Endothelial cell of umbilical vein (primary cell): ENCODE measurements at regions not wholly inside any gene's neighbourhood (a gene's known extent, or its start where the extent isn't known, plus 50 kb on each side); places are given as distances from the start of the nearest gene placed in this dataset.

Source experiments
- BruUV-seq: library from RNA; stranded (reverse); fragments of 400-500 nt; replicated peaks from 2 replicates; lab custom pipeline; 2021; lab: Mats Ljungman, UMichigan
- CTCF ChIA-PET: fragments of 300-600, 350-600 bp; sonication (Branson Sonifier 250); formaldehyde crosslinking; loops from one replicate; lab custom pipeline; 2021; ENCODE audit warnings: antibody characterized with exemption, inconsistent platforms; lab: Charles Lee
- POLR2A ChIA-PET: fragments of 300-600, 350-600 bp; sonication (Branson Sonifier 250); formaldehyde crosslinking; loops from one replicate; lab custom pipeline; 2021; ENCODE audit warnings: antibody characterized with exemption, inconsistent platforms; lab: Charles Lee
- DNase-seq: peaks from one replicate; pipeline ENCODE4 v3.0.0-alpha.2; 2011; ENCODE audit warnings: low read depth, low spot score
- FAIRE-seq: peaks from 2 replicates; lab custom pipeline; 2011; peaks lifted over from hg19 to GRCh38; lab: Jason Lieb, UNC
- H2AFZ ChIP-seq: 2 replicates; pipeline ENCODE4 v1.6.0; 2012; ENCODE audit warnings: low read depth, low read length, control low read depth, inconsistent platforms
- H3K27ac ChIP-seq: 2 replicates; pipeline ENCODE4 v1.5.1; 2011; ENCODE audit warnings: low read depth, mild to moderate bottlenecking, control low read depth, low read length, moderate library complexity; ENCODE audit not compliant: insufficient read depth
- H3K27me3 ChIP-seq, 2 experiments: 2 replicates each; pipeline versions ENCODE4 v1.6.0 to v1.6.1; 2011; ENCODE audit warnings: low read length in 2 of 2, mixed read lengths in 1 of 2; ENCODE audit not compliant: control insufficient read depth in 2 of 2, insufficient read depth in 2 of 2
- H3K36me3 ChIP-seq, 2 experiments: 2 replicates in 1 of 2; 3 replicates in 1 of 2; pipeline ENCODE4 v1.5.1; 2011; ENCODE audit warnings: low read length in 2 of 2, mild to moderate bottlenecking in 1 of 2, moderate library complexity in 1 of 2; ENCODE audit not compliant: control insufficient read depth in 2 of 2, insufficient read depth in 2 of 2; ENCODE audit errors: extremely low read depth in 1 of 2
- H3K4me1 ChIP-seq: 3 replicates; pipeline ENCODE4 v1.5.1; 2011; ENCODE audit warnings: mild to moderate bottlenecking, low read length; ENCODE audit not compliant: control insufficient read depth, insufficient read depth; ENCODE audit errors: extremely low read depth
- H3K4me2 ChIP-seq: 2 replicates; pipeline ENCODE4 v1.6.1; 2011; ENCODE audit warnings: low read length, control low read depth, mixed read lengths; ENCODE audit not compliant: insufficient read depth
- H3K4me3 ChIP-seq, 3 experiments: fragments of 200-600 bp in 1 of 3; sonication (generic), shearing (Covaris generic) in 1 of 3; replicated peaks in 1 of 3; 2 replicates each; pipeline ENCODE4 v1.5.1; 2011 to 2016; ENCODE audit warnings: control low read depth in 3 of 3, low read length in 3 of 3, mild to moderate bottlenecking in 2 of 3, inconsistent platforms in 1 of 3, low read depth in 1 of 3, moderate library complexity in 1 of 3; ENCODE audit not compliant: insufficient read depth in 1 of 3
- H3K79me2 ChIP-seq: 2 replicates; pipeline ENCODE4 v1.6.0; 2012; ENCODE audit warnings: low read length, inconsistent platforms; ENCODE audit not compliant: control insufficient read depth, insufficient read depth
- H3K9ac ChIP-seq: replicated peaks from 2 replicates; pipeline ENCODE3; 2011; ENCODE audit warnings: low read length, control low read depth; ENCODE audit not compliant: insufficient read depth; ENCODE audit errors: extremely low read depth
- H3K9me1 ChIP-seq: replicated peaks from 3 replicates; pipeline ENCODE4 v1.6.0; 2011; ENCODE audit warnings: mild to moderate bottlenecking, low read length; ENCODE audit not compliant: control insufficient read depth, insufficient read depth; ENCODE audit errors: extremely low read depth
- H3K9me3 ChIP-seq: replicated peaks from 2 replicates; pipeline ENCODE4 v1.5.1; 2012; ENCODE audit warnings: low read length, inconsistent platforms; ENCODE audit not compliant: control insufficient read depth, insufficient read depth
- H4K20me1 ChIP-seq: replicated peaks from 2 replicates; pipeline ENCODE3; 2011; ENCODE audit warnings: mild to moderate bottlenecking, low read length; ENCODE audit not compliant: control insufficient read depth, insufficient read depth; ENCODE audit errors: extremely low read depth
- FOS ChIP-seq: IDR thresholded peaks from 2 replicates; pipeline ENCODE4 v1.6.1; 2011; ENCODE audit warnings: mild to moderate bottlenecking, low read length, moderate library complexity, borderline replicate concordance; ENCODE audit not compliant: insufficient read depth
- GATA2 ChIP-seq: IDR thresholded peaks from 2 replicates; pipeline ENCODE4 v1.7.0; 2011; ENCODE audit warnings: low read depth, mild to moderate bottlenecking, moderate library complexity, mixed read lengths, low read length; ENCODE audit not compliant: insufficient read length, insufficient read depth
- JUN ChIP-seq: IDR thresholded peaks from 2 replicates; pipeline ENCODE4 v1.6.1; 2011; ENCODE audit warnings: borderline replicate concordance, low read depth; ENCODE audit not compliant: insufficient read length, insufficient read depth
- MYC ChIP-seq: IDR thresholded peaks from one replicate; pipeline ENCODE4 v1.6.1; 2011; ENCODE audit warnings: mild to moderate bottlenecking, low read depth, low read length
- POLR2A ChIP-seq: IDR thresholded peaks from 2 replicates; pipeline ENCODE4 v1.6.1; 2012; ENCODE audit warnings: low read depth, mild to moderate bottlenecking, control low read depth, low read length
- POLR2AphosphoS5 ChIP-seq: IDR thresholded peaks from 2 replicates; pipeline ENCODE4 v1.6.1; 2012; ENCODE audit warnings: low read depth, mild to moderate bottlenecking, control low read depth, low read length, moderate library complexity; ENCODE audit not compliant: insufficient read depth
- dilution Hi-C: fragments of 300-500 bp; cut with MboI; formaldehyde crosslinking; loops from one replicate; pipeline ENCODE4 v1.15.0; 2019; ENCODE audit warnings: low sequenced_read_pairs; ENCODE audit not compliant: extremely low pct_ligation_motif_present
- intact Hi-C: fragments of 100-400 bp; cut with micrococcal nuclease; formaldehyde crosslinking; loops from one replicate; pipeline ENCODE4 v1.10.0; 2022

- Histone ChIP-seq H3K9ac (peak overlapping the region; percentile 65), H2AFZ (no peak overlapping the region), H3K9me3 (no peaks in the 10 kb centered on the region), H3K4me2 (peak overlapping the region; percentile 69), H4K20me1 (no peaks in the 10 kb centered on the region), H3K79me2 (no peaks in the 10 kb centered on the region), H3K27ac (peak overlapping the region; percentile 83), H3K9me1 (no peaks in the 10 kb centered on the region), H3K27me3 (no peaks in the 10 kb centered on the region), H3K4me3 (no peak overlapping the region), H3K4me1 (peaks cover 33% of the 10 kb centered on the region), H3K36me3 (peaks cover 3 to 6% of the 10 kb centered on the region in 2 experiments)
- dilution Hi-C loops (no loop called here), intact Hi-C loops (loop anchor here (1.0 to 5.0 kb wide), 7 partner anchors 18 to 257 kb away; partner anchors contain the start of gene FN1)
- DNase-seq, result peak; percentile 85
- no peak for TF ChIP-seq POLR2A
- peak; percentile 83 for TF ChIP-seq JUN
- TF ChIP-seq GATA2, result no peak
- no peak for TF ChIP-seq MYC
- TF ChIP-seq FOS, result peak; percentile 92
- peak; percentile 45 for TF ChIP-seq POLR2AphosphoS5
- BruUV-seq, result TSS peak; percentile 52
- ChIA-PET POLR2A (interaction anchor here (0.6 to 1.6 kb wide), 7 partner anchors 8 to 260 kb away, joined by 3 to 6 read pairs (median 4); no protein-coding TSS in a partner anchor), CTCF (interaction anchor here (0.6 to 2.2 kb wide), 13 partner anchors 8 to 270 kb away, joined by 3 to 11 read pairs (median 4); no protein-coding TSS in a partner anchor)
- peak; percentile 70 for FAIRE-seq
Observed at GRCh38 chr2:215693193-215693998, 257.5 kb upstream of the FN1 start.
